ENCODE measurements at regions not wholly inside any gene's neighbourhood (a gene's known extent, or its start where the extent isn't known, plus 50 kb on each side); places are given as distances from the start of the nearest gene placed in this dataset.

DNA sequence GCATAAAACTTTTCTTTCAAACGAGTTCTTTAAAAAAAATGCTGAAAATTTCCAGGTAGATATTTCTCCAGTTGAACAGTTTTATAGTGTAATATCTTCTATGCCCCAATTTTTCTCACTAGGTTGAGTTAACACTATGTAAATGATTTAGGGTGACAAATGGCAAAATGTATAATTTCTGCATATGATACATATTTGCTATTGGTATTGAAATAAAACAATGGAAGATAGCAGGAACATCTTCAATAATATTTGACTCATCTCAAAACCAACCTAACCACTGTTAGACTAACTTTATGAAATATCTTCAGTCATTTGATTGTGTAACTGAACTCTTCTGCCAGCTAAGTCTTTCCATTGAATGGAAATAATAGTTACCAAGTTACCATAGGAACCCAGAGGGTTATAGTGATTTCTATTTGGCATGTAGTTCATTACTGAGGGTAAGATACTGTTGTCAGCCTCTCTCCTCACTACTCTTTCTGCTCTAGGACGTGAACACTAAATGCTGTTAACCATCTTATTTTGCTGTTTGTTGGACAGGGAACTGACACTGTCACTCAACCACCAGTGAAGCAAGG, 824.7 kb upstream of the NECTIN3 start:
- H3K4me3 ChIP-seq (ENCODE audit: low read length): no peak overlapping the region
- TF ChIP-seq, protein P1, sequence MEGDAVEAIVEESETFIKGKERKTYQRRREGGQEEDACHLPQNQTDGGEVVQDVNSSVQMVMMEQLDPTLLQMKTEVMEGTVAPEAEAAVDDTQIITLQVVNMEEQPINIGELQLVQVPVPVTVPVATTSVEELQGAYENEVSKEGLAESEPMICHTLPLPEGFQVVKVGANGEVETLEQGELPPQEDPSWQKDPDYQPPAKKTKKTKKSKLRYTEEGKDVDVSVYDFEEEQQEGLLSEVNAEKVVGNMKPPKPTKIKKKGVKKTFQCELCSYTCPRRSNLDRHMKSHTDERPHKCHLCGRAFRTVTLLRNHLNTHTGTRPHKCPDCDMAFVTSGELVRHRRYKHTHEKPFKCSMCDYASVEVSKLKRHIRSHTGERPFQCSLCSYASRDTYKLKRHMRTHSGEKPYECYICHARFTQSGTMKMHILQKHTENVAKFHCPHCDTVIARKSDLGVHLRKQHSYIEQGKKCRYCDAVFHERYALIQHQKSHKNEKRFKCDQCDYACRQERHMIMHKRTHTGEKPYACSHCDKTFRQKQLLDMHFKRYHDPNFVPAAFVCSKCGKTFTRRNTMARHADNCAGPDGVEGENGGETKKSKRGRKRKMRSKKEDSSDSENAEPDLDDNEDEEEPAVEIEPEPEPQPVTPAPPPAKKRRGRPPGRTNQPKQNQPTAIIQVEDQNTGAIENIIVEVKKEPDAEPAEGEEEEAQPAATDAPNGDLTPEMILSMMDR (conservative IDR thresholded peaks at IDR 0.05; ENCODE audit: low read length): no peak
- DNase-seq (ENCODE audit: low read depth): peak; percentile 51

DNA sequence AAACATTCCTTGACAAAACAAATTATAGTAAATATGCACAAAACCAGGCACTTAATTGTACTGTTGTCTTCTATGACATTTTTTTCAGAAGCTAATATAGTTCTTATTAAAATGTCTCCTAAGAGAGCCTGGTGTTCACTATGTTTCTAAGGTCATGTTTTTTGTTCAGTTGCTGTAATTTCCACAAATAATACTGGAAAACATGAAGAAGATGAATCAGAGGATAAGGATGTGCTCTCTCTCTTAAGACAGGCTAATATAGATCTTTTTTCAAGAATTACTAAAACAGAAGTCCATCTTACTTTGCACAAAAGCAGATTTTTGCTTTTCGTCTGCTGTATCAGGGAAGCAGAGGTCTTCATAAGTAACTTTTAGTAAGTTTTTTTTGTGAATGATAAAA, 823.0 kb upstream of the NECTIN3 start:
- H3K4me3 ChIP-seq (ENCODE audit: low read length): no peak overlapping the region
- TF ChIP-seq, protein P1 (conservative IDR thresholded peaks at IDR 0.05; ENCODE audit: low read length): no peak
- peak; percentile 17 for DNase-seq (ENCODE audit: low read depth)

DNA sequence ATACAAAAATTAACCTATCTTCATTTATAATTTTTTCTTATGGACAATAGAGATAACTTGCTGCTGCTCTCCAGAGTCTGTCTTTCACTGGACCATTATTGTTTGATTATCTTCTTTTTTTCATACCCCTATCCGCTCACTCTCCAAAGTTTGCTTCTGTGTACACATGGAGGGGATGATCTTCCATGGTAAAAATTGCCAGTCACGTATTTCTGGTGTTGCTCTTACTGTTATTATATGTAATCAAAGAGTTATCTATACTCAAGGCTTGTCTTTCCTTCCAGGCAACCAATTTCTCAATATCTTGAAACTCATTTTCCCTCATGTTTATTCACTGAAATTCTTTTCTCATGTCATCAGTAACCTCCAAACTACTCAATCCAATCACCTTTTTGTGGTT, 817.8 kb upstream of the NECTIN3 start:
- TF ChIP-seq, protein P1 (conservative IDR thresholded peaks at IDR 0.05; ENCODE audit: low read length): no peak
- H3K4me3 ChIP-seq (ENCODE audit: low read length): no peak overlapping the region
- no peak for DNase-seq (ENCODE audit: low read depth)

DNA sequence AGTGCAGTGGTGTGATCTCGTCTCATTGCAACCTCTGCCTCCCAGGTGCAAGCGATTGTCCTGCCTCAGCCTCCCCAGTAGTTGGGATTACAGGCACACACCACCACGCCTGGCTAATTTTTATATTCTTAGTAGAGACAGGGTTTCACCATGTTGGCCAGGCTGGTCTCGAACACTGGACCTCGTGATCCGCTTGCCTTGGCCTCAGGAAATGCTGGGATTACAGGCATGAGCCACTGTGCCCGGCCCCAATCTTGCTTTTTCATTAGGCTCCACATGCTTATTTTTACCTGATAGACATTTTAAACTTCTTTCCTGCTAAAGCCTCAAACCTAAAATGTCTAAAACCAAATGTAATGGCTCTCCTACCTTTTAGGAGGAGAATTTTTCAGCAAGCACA, 817.0 kb upstream of the NECTIN3 start:
- H3K4me3 ChIP-seq (ENCODE audit: low read length): no peak overlapping the region
- TF ChIP-seq, protein P1 (conservative IDR thresholded peaks at IDR 0.05; ENCODE audit: low read length): no peak
- no peak for DNase-seq (ENCODE audit: low read depth)

DNA sequence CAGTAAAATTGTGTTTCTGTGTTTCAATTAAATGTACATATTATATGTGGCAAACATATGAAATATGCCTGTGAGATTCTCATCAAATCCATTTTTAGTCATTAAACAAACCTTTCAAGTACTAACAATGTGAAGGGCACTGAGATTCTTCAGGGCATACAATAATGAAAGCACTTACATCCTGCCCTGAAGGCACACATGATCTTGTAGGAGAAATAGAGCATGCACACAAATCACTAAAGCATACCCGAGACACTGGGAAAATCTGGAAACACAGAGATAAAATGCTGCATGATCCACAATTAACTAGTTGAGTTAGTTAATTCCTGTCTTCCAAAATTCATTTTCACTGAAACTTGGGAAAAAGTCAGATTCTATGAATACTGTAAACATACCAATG, 810.5 kb upstream of the NECTIN3 start:
- TF ChIP-seq, protein P1 (conservative IDR thresholded peaks at IDR 0.05; ENCODE audit: low read length): no peak
- H3K4me3 ChIP-seq (ENCODE audit: low read length): no peak overlapping the region
- DNase-seq (ENCODE audit: low read depth): no peak

DNA sequence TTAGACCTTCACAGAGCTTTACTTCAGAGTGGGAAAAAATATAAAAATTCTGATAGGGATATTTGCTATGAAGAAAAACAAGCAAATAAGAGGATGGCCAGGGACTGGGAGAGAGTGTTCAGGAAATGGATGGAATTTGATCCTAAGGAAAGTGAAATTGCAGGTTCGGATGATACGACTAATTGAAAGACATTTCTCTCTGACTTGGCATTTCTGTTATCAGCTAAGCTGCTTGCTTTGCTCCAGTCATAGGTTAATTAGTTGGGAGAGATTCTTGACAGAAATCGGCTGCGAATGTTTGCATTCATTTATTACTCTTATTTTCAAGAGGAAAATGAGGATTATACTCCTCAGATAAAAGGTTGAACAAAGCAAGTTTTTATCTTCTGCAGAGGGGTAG, 808.7 kb upstream of the NECTIN3 start:
- H3K4me3 ChIP-seq (ENCODE audit: low read length): no peak overlapping the region
- TF ChIP-seq, protein P1 (conservative IDR thresholded peaks at IDR 0.05; ENCODE audit: low read length): no peak
- DNase-seq (ENCODE audit: low read depth): no peak

DNA sequence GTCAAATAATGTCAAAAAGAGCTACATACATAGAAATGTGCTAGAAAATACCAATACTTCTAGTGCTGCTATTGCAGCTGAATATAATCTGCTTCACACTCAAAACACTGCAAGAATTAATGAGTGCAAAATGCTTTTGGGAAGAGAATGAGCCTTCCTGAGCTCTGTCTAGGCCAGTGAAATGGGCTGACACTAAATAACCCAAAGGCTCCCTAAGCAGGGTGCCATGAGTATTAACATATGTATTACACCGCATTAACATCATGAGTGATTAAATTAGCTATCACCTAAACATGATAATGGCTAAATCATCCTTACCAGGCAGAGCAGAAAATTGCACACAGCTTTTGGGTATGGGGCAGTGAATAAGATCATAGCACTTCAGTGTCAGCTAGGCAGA, 806.3 kb upstream of the NECTIN3 start:
- H3K4me3 ChIP-seq (ENCODE audit: low read length): no peak overlapping the region
- no peak for DNase-seq (ENCODE audit: low read depth)
- TF ChIP-seq, protein P1 (conservative IDR thresholded peaks at IDR 0.05; ENCODE audit: low read length): no peak
